GM21423 (cell line): ENCODE measurements at regions not wholly inside any gene's neighbourhood (a gene's known extent, or its start where the extent isn't known, plus 50 kb on each side); places are given as distances from the start of the nearest gene placed in this dataset.
"Not testable (repeated sequence)": the region's sequence is repeated elsewhere in the genome, so short reads cannot be mapped to it uniquely, and the experiment has no call there.

Source experiments
- ATAC-seq: cut with Tn5 transposase; IDR thresholded peaks from one replicate; pipeline ENCODE4 v1.9.1; 2021; ENCODE audit warnings: mild to moderate bottlenecking, moderate library complexity; ENCODE audit not compliant: unreplicated experiment

- ATAC-seq: no peak
These were observed 51.8 kb upstream of the AGR3 start for GRCh38 chr7:16933296-16934279.

- ATAC-seq: no peak
These were observed 53.0 kb upstream of the AGR3 start for GRCh38 chr7:16934722-16935340.

GRCh38 chr7:16935341-16935735 lies 53.6 kb upstream of the AGR3 start:
- no peak for ATAC-seq

- no peak for ATAC-seq
These were observed 55.0 kb upstream of the AGR3 start for GRCh38 chr7:16936626-16937422.

- no peak for ATAC-seq
These were observed 57.4 kb upstream of the AGR3 start for GRCh38 chr7:16939161-16939560.

- ATAC-seq: no peak
These were observed 59.0 kb upstream of the AGR3 start for GRCh38 chr7:16940776-16941175.

GRCh38 chr7:16942929-16943509 lies 61.2 kb upstream of the AGR3 start:
- ATAC-seq: no peak

GRCh38 chr7:16944936-16945335 lies 63.2 kb upstream of the AGR3 start:
- no peak for ATAC-seq

- ATAC-seq: no peak
These were observed 63.6 kb upstream of the AGR3 start for GRCh38 chr7:16945372-16945771.

- ATAC-seq: not testable (repeated sequence)
These were observed 66.3 kb upstream of the AGR3 start for GRCh38 chr7:16948110-16948509.

GRCh38 chr7:16951483-16952080 lies 69.8 kb upstream of the AGR3 start:
- ATAC-seq: no peak

- ATAC-seq: no peak
These were observed 72.5 kb upstream of the AGR3 start for GRCh38 chr7:16954321-16954720.

GRCh38 chr7:16958724-16959123 lies 76.9 kb upstream of the AGR3 start:
- ATAC-seq: no peak

- no peak for ATAC-seq
These were observed 78.7 kb upstream of the AGR3 start for GRCh38 chr7:16960337-16960965.

- ATAC-seq: no peak
These were observed 79.9 kb upstream of the AGR3 start for GRCh38 chr7:16961641-16962040.

GRCh38 chr7:16963044-16963443 lies 81.3 kb upstream of the AGR3 start:
- ATAC-seq: no peak

GRCh38 chr7:16965697-16966096 lies 83.9 kb upstream of the AGR3 start:
- ATAC-seq: not testable (repeated sequence)

GRCh38 chr7:16967300-16967811 lies 85.6 kb upstream of the AGR3 start:
- no peak for ATAC-seq

- ATAC-seq: no peak
These were observed 89.1 kb upstream of the AGR3 start for GRCh38 chr7:16970732-16971482.
